Endodermal cell (in vitro differentiated cells): ENCODE measurements at regions not wholly inside any gene's neighbourhood (a gene's known extent, or its start where the extent isn't known, plus 50 kb on each side); places are given as distances from the start of the nearest gene placed in this dataset.

Experiments
- DNase-seq: peaks from one replicate; pipeline ENCODE4 v3.0.0-alpha.2; 2017
- H3K27ac ChIP-seq: 2 replicates; pipeline ENCODE4 v1.5.1; 2013; ENCODE audit warnings: mild to moderate bottlenecking, low read depth, low read length, moderate library complexity
- H3K27me3 ChIP-seq: 2 replicates; pipeline ENCODE4 v1.6.1; 2013; ENCODE audit warnings: mild to moderate bottlenecking, low read length, moderate library complexity; ENCODE audit not compliant: insufficient read depth, control insufficient read depth, poor library complexity, severe bottlenecking
- H3K36me3 ChIP-seq: 2 replicates; pipeline ENCODE4 v1.7.0; 2013; ENCODE audit warnings: mild to moderate bottlenecking, low read length, moderate library complexity; ENCODE audit not compliant: control insufficient read depth, insufficient read depth
- H3K4me1 ChIP-seq: one replicate; pipeline ENCODE4 v1.7.0; 2013; ENCODE audit warnings: low read length; ENCODE audit not compliant: control insufficient read depth, insufficient read depth
- H3K4me3 ChIP-seq: 2 replicates; pipeline ENCODE4 v1.5.1; 2013; ENCODE audit warnings: mild to moderate bottlenecking, low read length, moderate library complexity
- H3K9ac ChIP-seq: 2 replicates; pipeline ENCODE4 v1.6.1; 2013; ENCODE audit warnings: mild to moderate bottlenecking, low read length, moderate library complexity; ENCODE audit not compliant: poor library complexity, severe bottlenecking; ENCODE audit errors: extremely low read depth
- H3K9me3 ChIP-seq: 2 replicates; pipeline ENCODE4 v1.6.1; 2013; ENCODE audit warnings: mild to moderate bottlenecking, low read length, moderate library complexity; ENCODE audit not compliant: control insufficient read depth
- H3K27ac Mint-ChIP-seq: 2 replicates; pipeline ENCODE4 v1.8.0; 2020; ENCODE audit warnings: mixed read lengths
- H3K27me3 Mint-ChIP-seq: 2 replicates; pipeline ENCODE4 v1.8.0; 2021; ENCODE audit warnings: mild to moderate bottlenecking, mixed read lengths; ENCODE audit not compliant: insufficient read depth
- H3K36me3 Mint-ChIP-seq: 2 replicates; pipeline ENCODE4 v1.8.0; 2020; ENCODE audit warnings: low read depth, mixed read lengths
- H3K4me1 Mint-ChIP-seq: 2 replicates; pipeline ENCODE4 v1.8.0; 2020; ENCODE audit warnings: mixed read lengths
- H3K4me3 Mint-ChIP-seq: 2 replicates; pipeline ENCODE4 v1.8.0; 2020; ENCODE audit warnings: mild to moderate bottlenecking, moderate library complexity, mixed read lengths
- H3K9me3 Mint-ChIP-seq: 2 replicates; pipeline ENCODE4 v1.8.0; 2020; ENCODE audit warnings: mild to moderate bottlenecking, mixed read lengths
- CTCF ChIP-seq: fragments of 200-600 bp; sonication (generic); conservative IDR thresholded peaks from 2 replicates; pipeline ENCODE4 v1.5.0; 2021; ENCODE audit warnings: antibody characterized with exemption, mild to moderate bottlenecking
- WGBS, 2 experiments: methylation state at CpG; one replicate each; pipeline versions ENCODE4 v1.1.5 to v1.1.7; 2013; ENCODE audit warnings: missing lambda C conversion rate in 2 of 2, mixed read lengths in 1 of 2; ENCODE audit not compliant: insufficient coverage in 1 of 2, insufficient read length in 1 of 2; 5-methylcytosine and 5-hydroxymethylcytosine counted together

GRCh38 chr11:92329137-92329536, 104.5 kb downstream of the FAT3 start:
- H3K27me3 Mint-ChIP-seq: no peaks in the 10 kb centered on the region
- H3K4me1 Mint-ChIP-seq: peaks cover 36% of the 10 kb centered on the region
- H3K36me3 Mint-ChIP-seq: no peaks in the 10 kb centered on the region
- Histone ChIP-seq H3K9me3 (peaks cover 3% of the 10 kb centered on the region), H3K9ac (no peak overlapping the region), H3K27ac (no peak overlapping the region), H3K4me3 (no peak overlapping the region), H3K27me3 (no peaks in the 10 kb centered on the region), H3K4me1 (peaks cover 2% of the 10 kb centered on the region), H3K36me3 (no peaks in the 10 kb centered on the region)
- no peak overlapping the region for H3K27ac Mint-ChIP-seq
- no peak for DNase-seq
- no peaks in the 10 kb centered on the region for H3K9me3 Mint-ChIP-seq
- TF ChIP-seq CTCF: no peak
- H3K4me3 Mint-ChIP-seq: no peak overlapping the region
- 33 to 62% methylated on average over 1 to 2 of the region's 2 CpGs for WGBS, 2 experiments

- Histone ChIP-seq H3K27ac (peak overlapping the region; percentile 87), H3K36me3 (no peaks in the 10 kb centered on the region), H3K4me1 (peaks cover 2% of the 10 kb centered on the region), H3K9me3 (no peaks in the 10 kb centered on the region), H3K9ac (no peak overlapping the region), H3K27me3 (no peaks in the 10 kb centered on the region), H3K4me3 (no peak overlapping the region)
- no peak overlapping the region for H3K27ac Mint-ChIP-seq
- no peaks in the 10 kb centered on the region for H3K36me3 Mint-ChIP-seq
- peaks cover 36% of the 10 kb centered on the region for H3K4me1 Mint-ChIP-seq
- DNase-seq: no peak
- WGBS, 2 experiments: 67 to 71% methylated on average over 1 to 2 of the region's 2 CpGs
- no peaks in the 10 kb centered on the region for H3K27me3 Mint-ChIP-seq
- no peaks in the 10 kb centered on the region for H3K9me3 Mint-ChIP-seq
- no peak for TF ChIP-seq CTCF
- H3K4me3 Mint-ChIP-seq: no peak overlapping the region
Measured at GRCh38 chr11:92329646-92330045, 105.0 kb downstream of the FAT3 start.

- Mint-ChIP-seq H3K4me1 (peaks cover 36% of the 10 kb centered on the region), H3K4me3 (no peak overlapping the region)
- no peak for TF ChIP-seq CTCF
Measured at GRCh38 chr11:92330114-92330513, 105.5 kb downstream of the FAT3 start.

More at GRCh38 chr11:92330114-92330513, 105.5 kb downstream of the FAT3 start:
- no peaks in the 10 kb centered on the region for H3K9me3 ChIP-seq
- no peak for DNase-seq
- peak overlapping the region; percentile 45 for H3K27ac Mint-ChIP-seq
- no peak overlapping the region for H3K4me3 ChIP-seq
- H3K9me3 Mint-ChIP-seq: no peaks in the 10 kb centered on the region
- H3K27me3 ChIP-seq: no peaks in the 10 kb centered on the region
- H3K36me3 Mint-ChIP-seq: no peaks in the 10 kb centered on the region
- H3K36me3 ChIP-seq: no peaks in the 10 kb centered on the region
- 59 to 83% methylated on average over 1 to 2 of the region's 2 CpGs for WGBS, 2 experiments
- no peak overlapping the region for H3K9ac ChIP-seq
- H3K27ac ChIP-seq: peak overlapping the region; percentile 87
- H3K4me1 ChIP-seq: peaks cover 2% of the 10 kb centered on the region
- no peaks in the 10 kb centered on the region for H3K27me3 Mint-ChIP-seq
